COLO668 (cell line): ENCODE measurements at regions not wholly inside any gene's neighbourhood (a gene's known extent, or its start where the extent isn't known, plus 50 kb on each side); places are given as distances from the start of the nearest gene placed in this dataset.
"Not testable (repeated sequence)": the region's sequence is repeated elsewhere in the genome, so short reads cannot be mapped to it uniquely, and the experiment has no call there.

Experiments used
- DNase-seq: peaks from one replicate; lab custom pipeline; 2025; ENCODE audit not compliant: unreplicated experiment; lab: John Stamatoyannopoulos, UW

DNA sequence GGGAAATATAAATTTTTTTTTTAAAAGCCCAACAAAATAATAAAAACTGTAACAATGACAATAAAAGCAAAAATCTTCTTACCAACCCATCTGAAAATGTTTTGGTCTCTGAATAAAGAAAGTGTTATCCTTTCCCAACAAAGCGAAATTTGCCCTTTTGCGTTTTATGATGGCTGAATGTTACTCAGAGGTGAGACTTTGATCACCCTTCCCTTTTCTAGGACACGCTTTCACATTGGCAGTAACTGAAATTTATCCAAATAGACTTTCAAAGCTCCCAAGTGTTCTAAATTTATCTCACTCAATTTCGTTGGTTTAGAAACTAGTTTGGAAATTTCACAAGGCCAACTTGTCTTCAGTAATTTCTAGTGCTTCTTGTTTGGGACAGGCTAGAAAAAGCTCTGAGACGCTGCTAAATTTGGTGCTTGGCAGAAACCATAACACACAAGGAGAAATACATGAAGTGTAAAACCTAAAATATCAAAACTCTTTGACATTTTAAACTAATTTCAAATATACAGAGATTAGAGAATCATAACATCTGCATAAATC lies 354.5 kb upstream of the CITED2 start:
- no peak for DNase-seq

DNA sequence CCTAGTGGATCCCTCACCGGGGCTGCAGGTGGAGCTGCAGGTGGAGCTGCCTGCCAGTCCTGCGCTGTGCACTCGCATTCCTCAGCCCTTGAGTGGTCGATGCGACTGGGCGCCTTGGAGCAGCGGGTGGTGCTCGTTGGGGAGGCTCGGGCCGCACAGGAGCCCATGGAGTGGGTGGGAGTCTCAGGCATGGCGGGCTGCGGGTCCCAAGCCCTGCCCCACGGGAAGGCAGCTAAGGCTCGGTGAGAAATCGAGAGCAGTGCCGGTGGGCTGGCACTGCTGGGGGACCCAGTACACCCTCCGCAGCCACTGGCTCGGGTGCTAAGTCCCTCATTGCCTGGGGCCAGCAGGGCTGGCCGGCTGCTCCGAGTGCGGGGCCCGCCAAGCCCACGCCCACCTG lies 351.8 kb upstream of the CITED2 start:
- DNase-seq, result not testable (repeated sequence)

DNA sequence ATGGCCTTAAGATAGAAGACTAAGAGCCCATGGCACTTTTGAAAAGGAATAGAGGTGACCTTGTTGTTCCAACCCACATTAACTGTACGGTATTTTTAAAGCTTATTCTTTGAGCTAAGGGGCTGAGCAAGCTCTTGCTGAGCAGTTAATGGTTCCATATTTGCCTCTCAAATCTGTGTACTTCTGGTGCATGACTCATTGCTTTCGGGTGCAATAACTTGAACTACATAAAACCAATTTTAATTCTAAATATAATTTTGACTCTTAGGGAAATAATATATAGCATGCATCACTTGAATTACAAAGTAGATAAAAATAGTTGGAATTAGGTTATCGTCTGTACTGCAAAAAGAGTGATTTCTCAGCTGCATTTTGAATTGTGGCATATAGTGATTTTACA lies 348.1 kb upstream of the CITED2 start:
- DNase-seq, result no peak

DNA sequence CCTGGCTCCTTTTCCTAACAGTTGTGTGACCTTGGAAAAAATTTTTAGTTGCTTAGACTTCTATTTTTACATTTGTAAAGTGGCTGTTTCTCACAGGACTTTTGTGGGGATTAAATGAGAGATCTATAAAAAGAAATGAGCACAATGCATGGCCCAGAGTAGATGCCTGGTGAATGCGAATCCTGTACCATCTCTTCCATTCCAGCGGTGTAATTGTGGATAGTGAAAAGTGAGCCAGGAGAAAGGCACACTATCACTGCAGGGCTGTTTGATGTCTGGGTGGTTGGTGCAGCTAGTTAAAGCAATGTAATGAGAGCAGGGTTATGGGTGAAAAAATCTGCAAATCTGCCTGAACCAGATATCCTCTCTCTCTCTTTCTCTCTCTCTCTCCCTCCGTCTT lies 347.5 kb upstream of the CITED2 start:
- DNase-seq, result no peak

DNA sequence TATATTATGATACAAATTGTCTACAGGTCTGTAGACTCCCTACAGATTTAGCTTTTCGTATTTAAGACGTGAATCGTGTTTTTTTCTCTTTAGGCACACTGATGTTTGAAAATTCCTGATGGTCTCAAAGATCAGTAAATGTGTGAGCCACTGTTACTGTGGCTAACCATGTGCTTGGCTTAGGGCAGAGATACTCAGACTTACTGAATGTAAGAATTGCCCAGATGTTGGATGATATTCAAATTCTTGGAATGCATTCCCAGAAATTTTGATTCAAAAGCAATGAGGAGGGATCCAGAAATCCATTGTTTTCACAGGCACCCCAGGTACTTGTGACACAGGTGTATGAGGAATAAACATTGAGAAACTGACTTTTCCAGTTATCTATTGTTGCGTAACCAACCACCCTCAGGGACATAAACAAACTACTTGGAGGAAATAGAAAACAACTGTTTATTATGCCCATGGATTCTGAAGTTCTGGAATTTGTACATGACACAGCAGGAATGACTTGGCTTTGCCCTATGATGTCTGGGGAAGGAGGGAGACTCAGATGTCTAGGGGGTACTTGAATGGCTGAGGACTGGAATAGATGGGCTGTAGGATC lies 339.6 kb upstream of the CITED2 start:
- DNase-seq, result no peak

DNA sequence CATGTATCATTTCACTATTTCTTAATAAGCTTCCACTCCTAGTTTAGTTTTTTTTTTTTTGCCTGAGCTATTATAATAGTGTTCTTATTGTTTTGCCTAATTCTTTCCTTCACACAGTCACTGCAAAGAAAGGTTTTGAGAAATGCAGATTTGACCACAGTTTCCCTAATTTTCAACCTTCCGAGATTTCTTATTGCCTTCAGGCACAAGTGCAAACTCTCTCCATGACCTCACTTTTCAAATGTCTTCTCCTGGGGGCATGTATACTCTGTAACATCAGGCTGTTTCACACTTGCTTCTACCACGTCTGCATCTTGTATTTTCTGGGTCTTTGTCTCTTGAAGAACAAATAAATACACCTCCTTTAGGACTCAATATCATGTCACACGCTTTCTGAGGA lies 339.0 kb upstream of the CITED2 start:
- DNase-seq, result no peak

DNA sequence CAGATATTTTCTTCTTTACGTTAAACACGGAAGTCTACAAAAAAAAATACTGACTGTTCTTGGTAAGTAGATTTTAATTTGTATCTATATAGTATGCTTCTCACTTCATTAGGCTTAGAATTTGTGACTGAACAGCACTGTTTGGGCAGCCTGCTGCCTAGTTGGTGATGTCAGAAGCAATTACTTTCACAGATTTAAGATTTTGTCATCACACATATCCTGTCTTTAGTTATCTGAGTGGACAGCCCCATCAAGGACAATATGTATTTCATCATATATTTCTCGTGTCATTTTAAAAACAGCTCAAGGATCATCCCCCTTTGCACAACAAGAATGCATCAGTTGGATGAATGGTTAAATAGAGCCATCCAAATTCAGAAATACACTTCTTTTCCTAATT lies 338.4 kb upstream of the CITED2 start:
- no peak for DNase-seq

DNA sequence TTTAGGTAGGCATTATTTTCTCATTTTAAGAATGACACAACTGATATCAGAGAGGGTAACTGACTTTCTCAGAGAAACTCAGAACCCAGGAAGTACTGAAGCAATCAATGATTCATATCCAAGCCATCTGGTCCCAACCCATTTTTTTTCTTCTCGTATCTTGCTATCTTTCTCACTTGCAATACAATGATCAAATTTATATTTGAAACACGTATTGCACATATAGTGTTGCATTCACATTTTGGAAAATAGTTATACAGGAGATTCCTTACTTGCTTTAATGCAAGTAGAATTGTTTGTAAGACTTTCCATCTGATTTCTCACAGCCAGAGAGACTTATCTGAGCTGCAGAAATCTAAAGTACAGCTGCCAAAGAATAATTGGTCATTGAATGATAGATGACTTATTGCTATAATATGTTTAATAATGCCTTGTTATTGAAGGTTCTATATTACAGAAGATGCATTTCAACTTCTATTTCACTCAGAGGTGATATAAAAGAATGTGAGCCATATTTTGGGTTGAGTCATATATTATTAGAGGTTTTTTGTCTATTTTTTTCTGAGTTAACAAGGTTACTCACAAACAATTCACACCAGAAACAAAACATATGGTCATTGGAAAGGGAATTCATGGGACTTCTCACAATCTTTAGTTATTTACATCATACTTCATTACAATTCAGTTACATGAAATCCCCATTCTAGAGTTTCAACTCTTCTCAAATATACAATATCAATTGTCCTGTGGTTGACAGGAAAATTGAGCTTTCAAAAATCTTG lies 337.5 kb upstream of the CITED2 start:
- DNase-seq, result no peak

DNA sequence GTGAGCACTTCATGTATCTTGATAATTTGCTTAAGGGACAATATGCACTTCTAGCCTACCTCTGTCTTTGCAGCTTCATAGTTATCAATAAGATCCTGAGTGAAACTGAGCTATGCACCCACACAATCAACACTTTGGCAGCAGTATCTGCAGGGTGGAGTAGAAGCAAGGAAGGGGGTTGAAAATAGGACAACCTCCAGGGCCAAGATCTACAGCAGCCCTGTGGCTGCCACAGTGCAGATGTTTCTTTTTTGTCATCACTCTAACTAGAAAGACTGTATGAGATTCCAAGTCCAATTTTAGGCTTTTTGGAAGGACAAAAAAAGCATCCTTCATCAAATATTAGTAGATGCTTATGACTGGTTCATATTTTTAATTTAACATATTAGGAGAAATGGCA lies 336.1 kb upstream of the CITED2 start:
- no peak for DNase-seq

DNA sequence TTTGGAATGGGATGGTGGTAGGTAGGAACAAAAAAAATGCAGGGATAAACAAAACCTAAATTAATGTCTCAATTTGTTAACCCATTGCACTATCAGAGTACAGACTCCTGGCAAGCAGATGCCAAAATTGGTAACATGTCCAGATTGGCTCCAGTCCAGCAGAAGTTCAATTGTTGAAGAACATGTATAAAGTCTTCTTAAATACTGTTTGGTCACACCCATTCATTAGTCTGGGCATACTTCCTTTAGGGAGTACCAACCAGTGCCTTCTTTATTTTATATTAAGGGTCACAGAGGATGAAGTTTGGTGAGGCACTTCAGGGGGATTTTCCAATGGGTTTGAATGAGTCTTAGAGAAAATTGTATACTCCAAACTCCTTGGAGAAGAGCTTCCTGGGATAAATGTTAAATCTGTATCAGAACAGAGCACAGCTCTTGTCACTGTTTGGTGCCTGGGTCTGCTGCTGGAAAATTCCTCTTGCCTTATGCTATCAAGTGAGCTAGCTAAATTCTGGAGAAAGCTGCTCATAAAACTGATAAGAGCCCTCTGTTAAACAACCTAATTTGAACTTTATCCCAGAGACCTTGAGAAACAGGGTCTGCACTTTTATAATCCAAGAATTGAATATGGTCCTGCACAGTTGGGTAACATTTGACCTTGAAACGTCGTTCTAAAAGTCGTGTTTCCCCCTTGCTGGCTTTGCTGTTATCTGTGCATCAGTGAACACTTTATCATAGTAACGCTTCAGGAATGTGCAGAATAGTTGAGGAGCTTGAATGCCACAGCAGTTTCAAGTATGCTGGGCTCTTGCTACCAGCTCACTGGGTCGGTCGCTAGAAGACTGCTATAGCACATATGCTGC lies 334.1 kb upstream of the CITED2 start:
- DNase-seq, result no peak

DNA sequence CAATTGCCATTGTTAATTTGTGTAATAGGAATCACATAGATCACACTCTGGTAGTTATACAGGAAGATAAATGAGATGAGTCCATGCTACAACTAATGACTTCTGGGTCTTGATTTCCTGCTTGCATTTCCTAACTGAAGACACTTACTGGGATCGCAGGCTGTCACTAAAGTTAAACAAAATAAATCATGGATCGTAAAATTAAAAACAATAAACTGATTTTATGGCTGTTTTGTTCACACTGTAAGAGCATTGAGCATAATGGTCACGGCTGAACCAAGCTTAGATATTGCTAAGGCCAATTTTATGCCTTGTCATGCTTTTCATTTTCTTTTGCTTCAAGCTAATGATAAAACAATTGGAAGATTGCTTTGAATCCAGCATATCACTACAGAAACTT lies 332.5 kb upstream of the CITED2 start:
- DNase-seq, result no peak

DNA sequence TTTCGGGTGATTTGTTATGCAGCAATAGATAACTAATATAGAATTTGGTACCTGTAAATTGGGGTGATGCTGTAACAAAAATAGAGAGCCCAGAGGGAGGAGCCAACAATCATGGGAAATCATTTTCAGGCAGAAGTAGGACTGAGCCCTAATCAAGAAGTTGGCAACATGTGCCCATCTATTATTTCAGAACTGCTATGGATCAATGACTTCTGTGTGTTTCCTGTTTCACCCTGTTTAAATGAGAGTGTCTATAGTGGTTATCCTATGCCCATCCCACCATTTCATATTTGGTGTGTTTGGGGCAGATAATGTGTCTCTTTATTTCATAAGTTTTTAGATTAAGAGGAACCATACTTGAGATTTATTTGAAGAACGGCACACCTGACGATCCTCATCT lies 330.8 kb upstream of the CITED2 start:
- no peak for DNase-seq

DNA sequence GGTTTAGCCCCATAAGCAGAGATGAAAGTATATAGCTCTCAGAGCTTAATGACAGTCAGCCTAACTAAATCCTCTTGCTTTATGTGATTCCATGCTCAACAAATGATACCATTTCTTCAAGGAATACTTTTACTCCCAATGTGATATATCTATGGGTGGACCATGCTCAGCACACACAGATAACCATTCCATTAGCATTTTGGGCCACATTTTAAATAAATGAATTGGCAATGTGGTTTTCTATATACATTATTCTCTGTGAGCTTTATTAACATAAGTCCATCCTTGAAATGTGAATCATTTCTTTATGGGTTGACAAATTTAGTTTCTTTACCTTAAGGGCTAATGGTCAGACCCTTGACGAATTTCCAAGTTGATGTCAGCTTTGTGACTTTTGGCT lies 329.3 kb upstream of the CITED2 start:
- DNase-seq, result no peak

DNA sequence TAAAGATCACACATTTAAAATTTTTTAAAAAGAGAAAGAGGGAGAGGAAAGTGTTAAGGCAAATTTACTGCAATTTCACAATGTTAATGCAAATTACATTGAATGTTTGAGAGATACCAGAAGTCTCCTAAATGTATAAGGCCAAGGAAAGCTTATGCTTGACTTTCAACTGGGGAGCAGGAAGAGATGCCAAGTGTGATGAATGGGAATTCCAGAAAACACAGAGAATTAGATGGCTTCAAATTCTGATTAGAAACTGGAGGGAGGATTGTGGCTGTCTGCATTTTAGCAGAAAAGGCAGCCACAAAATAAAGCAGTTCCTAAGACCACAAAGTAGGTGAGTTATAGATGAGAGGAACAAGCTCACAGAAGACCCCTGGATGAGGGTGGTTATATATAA lies 328.3 kb upstream of the CITED2 start:
- DNase-seq, result no peak

DNA sequence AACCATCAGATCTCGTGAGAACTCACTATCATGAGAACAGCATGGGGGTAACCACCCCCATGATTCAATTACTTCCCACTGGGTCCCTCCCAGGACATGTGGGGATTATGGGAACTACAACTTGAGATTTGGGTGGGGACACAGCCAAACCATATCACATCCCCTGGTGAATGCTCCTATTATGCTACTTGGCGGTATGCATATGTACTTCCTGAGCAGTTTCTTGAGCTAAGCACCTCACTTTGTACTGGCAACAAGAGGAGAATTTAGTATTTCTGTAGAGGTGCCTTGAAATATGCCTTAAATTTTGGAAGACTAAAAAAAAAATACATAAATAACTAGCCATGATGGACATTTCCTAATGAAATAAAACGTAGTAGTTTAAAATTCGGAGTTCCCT lies 327.2 kb upstream of the CITED2 start:
- no peak for DNase-seq

DNA sequence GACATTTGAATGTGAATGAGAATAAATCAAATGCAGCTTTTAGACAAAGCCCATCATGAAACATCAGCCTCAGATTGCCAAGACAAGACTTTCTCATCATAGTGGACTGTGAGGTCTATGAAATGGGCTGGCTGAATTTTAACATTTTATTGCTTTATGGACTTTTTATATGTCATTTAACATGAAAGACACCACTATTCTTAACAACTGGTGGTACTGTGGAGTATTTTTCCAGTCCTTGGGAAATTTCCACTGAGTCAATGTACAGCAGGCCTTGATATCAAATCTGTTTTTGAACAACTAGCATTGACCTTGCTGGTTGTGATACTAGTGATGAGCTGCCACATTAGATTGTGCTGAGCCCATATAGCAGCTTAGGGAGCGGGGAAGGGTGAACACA lies 326.6 kb upstream of the CITED2 start:
- DNase-seq, result no peak

DNA sequence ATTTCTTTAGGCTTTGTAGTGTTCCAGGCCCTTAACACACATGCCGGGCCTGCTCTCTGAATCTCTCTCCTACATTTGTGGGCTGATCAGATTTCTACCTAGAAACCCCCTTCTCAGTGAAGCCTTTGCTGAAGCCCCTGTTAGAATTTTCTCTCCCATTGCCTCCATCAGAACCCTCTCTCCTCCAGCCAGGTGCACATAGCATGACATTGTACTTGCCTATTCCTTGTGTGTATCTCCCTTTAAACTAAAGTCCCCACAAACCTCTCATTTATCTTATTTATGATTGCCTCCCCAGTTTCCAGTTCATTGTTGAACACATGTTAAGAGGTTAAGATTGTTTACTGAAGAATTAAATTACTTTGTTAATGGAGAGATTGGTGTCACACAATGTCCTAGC lies 325.5 kb upstream of the CITED2 start:
- DNase-seq, result no peak

DNA sequence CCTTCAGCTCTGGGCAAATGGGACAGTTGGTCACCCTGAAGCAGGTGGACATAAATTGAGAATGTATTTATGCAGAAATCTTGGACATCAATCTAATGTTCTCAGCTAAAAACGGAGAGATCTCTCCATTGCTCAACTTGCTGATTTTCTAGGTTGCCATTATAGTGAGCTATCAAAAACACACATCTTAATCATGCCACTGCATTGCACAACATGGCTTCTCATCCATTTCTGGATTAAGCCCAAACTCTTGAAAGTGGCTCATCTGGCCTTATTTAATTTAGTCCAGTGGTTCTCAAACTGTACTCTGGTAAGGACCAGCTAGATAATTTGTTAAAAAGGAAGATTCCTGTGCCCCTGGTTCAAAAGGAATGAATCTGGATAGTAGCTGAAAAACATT lies 324.9 kb upstream of the CITED2 start:
- no peak for DNase-seq

DNA sequence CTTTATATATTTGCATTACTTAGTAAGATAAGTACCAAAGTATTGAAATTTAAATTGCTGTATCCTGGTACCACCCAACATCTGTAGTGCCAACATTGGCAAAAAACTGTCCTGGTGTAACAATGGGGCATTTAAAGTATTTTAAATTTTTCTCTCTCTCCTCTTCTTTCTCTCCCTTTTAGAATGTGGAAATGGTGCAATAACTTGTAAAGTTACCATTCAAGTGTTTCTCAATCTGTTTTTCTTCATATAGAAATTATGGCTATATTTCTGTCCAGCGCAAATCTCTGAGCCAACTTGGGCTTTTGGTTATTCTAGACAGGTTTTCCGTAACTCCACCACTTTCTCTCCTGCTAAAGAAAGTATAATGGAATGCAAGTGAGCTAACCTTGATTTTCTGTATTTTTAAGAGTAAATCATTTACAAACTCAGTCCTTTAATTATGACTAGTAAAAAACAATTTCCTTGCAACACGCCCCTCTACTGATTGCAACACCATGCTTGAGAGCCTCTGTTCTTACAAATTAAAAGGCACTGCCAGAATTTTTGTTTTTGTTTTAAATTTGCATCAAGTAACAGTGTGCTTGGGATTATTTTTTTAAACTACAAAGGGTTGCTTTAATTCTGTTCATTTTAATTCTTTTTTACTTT lies 324.2 kb upstream of the CITED2 start:
- DNase-seq, result no peak

DNA sequence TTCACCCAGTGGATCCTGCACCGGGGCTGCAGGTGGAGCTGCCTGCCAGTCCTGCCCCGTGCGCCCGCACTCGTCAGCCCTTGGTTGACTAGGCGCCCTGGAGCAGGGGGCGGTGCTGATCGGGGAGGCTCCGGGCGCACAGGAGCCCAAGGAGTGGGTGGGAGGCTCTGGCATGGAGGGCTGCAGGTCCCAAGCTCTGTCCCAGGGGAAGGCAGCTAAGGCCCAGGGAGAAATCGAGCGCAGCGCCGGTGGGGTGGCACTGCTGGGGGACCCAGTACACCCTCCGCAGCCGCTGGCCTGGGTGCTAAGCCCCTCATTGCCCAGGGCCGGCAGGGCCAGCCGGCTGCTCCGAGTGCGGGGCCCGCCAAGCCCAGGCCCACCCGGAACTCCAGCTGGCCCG lies 323.4 kb upstream of the CITED2 start:
- not testable (repeated sequence) for DNase-seq

DNA sequence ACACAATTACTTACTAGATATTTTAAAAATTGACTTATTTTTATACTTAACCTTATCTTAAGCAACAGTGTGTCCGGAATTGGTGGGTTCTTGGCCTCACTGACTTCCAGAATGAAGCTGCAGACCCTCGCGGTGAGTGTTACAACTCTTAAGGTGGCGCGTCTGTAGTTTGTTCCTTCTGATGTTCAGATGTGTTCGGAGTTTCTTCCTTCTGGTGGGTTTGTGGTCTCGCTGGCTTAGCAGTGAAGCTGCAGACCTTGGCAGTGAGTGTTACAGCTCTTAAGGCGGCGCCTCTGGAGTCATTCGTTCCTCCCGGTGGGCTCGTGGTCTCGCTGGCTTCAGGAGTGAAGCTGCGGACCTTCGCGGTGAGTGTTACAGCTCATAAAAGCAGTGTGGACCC lies 322.5 kb upstream of the CITED2 start:
- not testable (repeated sequence) for DNase-seq
